Keratinocyte (primary cell): ENCODE measurements at regions not wholly inside any gene's neighbourhood (a gene's known extent, or its start where the extent isn't known, plus 50 kb on each side); places are given as distances from the start of the nearest gene placed in this dataset.

Experiments
- DNase-seq: peaks from one replicate; pipeline ENCODE4 v3.0.0-alpha.2; 2011; ENCODE audit warnings: low read depth, missing footprints, low spot score
- FAIRE-seq: peaks from 2 replicates; lab custom pipeline; 2011; peaks lifted over from hg19 to GRCh38; lab: Jason Lieb, UNC
- H2AFZ ChIP-seq: 2 replicates; pipeline ENCODE4 v1.6.0; 2012; ENCODE audit warnings: low read length, control low read depth, inconsistent platforms; ENCODE audit not compliant: control insufficient read depth
- H3K27ac ChIP-seq: 2 replicates; pipeline ENCODE4 v1.5.1; 2011; ENCODE audit warnings: low read length; ENCODE audit not compliant: control insufficient read depth, insufficient read depth
- H3K27me3 ChIP-seq: 3 replicates; pipeline ENCODE4 v1.6.0; 2011; ENCODE audit warnings: low read length; ENCODE audit not compliant: control insufficient read depth, insufficient read depth; ENCODE audit errors: extremely low read depth
- H3K36me3 ChIP-seq, 2 experiments: 2 replicates in 1 of 2; 3 replicates in 1 of 2; pipeline ENCODE4 v1.5.1; 2011; ENCODE audit warnings: low read length in 2 of 2, mild to moderate bottlenecking in 1 of 2; ENCODE audit not compliant: control insufficient read depth in 2 of 2, insufficient read depth in 2 of 2; ENCODE audit errors: extremely low read depth in 1 of 2
- H3K4me1 ChIP-seq: 3 replicates; pipeline ENCODE4 v1.5.1; 2011; ENCODE audit warnings: low read length; ENCODE audit not compliant: control insufficient read depth, insufficient read depth; ENCODE audit errors: extremely low read depth
- H3K4me2 ChIP-seq: 3 replicates; pipeline ENCODE4 v1.6.0; 2011; ENCODE audit warnings: low read depth, low read length; ENCODE audit not compliant: control insufficient read depth, insufficient read depth; ENCODE audit errors: extremely low read depth
- H3K4me3 ChIP-seq, 3 experiments: fragments of 200-600 bp in 1 of 3; sonication (generic) in 1 of 3; 2 replicates in 2 of 3; 3 replicates in 1 of 3; pipeline ENCODE4 v1.5.1; 2011 to 2016; ENCODE audit warnings: low read length in 3 of 3, mild to moderate bottlenecking in 3 of 3, control low read depth in 2 of 3, inconsistent platforms in 1 of 3, low read depth in 1 of 3, mixed read lengths in 1 of 3, mixed run types in 1 of 3, moderate library complexity in 1 of 3; ENCODE audit not compliant: control insufficient read depth in 2 of 3, insufficient read depth in 2 of 3; ENCODE audit errors: extremely low read depth in 1 of 3
- H3K79me2 ChIP-seq: 2 replicates; pipeline ENCODE4 v1.6.0; 2012; ENCODE audit warnings: low read length; ENCODE audit not compliant: control insufficient read depth, insufficient read depth
- H3K9ac ChIP-seq: 3 replicates; pipeline ENCODE4 v1.6.0; 2011; ENCODE audit warnings: low read length; ENCODE audit not compliant: control insufficient read depth, insufficient read depth; ENCODE audit errors: extremely low read depth
- H3K9me1 ChIP-seq: 3 replicates; pipeline ENCODE4 v1.6.0; 2011; ENCODE audit warnings: low read length; ENCODE audit not compliant: control insufficient read depth, insufficient read depth; ENCODE audit errors: extremely low read depth
- H3K9me3 ChIP-seq: 2 replicates; pipeline ENCODE4 v1.5.1; 2012; ENCODE audit warnings: low read depth, low read length; ENCODE audit not compliant: control insufficient read depth
- H4K20me1 ChIP-seq: 3 replicates; pipeline ENCODE4 v1.6.0; 2011; ENCODE audit warnings: low read length; ENCODE audit not compliant: control insufficient read depth, insufficient read depth; ENCODE audit errors: extremely low read depth
- EZH2 ChIP-seq: IDR thresholded peaks from one replicate; pipeline ENCODE4 v1.6.1; 2012; ENCODE audit warnings: inconsistent platforms, mild to moderate bottlenecking, low read length, moderate library complexity
- dilution Hi-C: fragments of 300-500 bp; cut with MboI; formaldehyde crosslinking; loops from one replicate; pipeline ENCODE4 v1.7.0; 2020; ENCODE audit warnings: low sequenced_read_pairs; ENCODE audit not compliant: extremely low pct_ligation_motif_present
- TF ChIP-seq, protein P1 (sequence below), 3 experiments: IDR thresholded peaks in 1 of 3; conservative IDR thresholded peaks in 1 of 3; optimal IDR thresholded peaks in 1 of 3; 2 replicates in 2 of 3; 3 replicates in 1 of 3; pipeline versions ENCODE3 to v1.5.1; 2011; ENCODE audit warnings: low read length in 3 of 3, mild to moderate bottlenecking in 3 of 3, moderate library complexity in 2 of 3, control low read depth in 1 of 3, inconsistent platforms in 1 of 3; ENCODE audit not compliant: insufficient read depth in 2 of 3; ENCODE audit errors: extremely low read depth in 1 of 3

- no peak for FAIRE-seq
- Histone ChIP-seq H4K20me1 (no peaks in the 10 kb centered on the region), H3K9me3 (no peaks in the 10 kb centered on the region), H2AFZ (no peak overlapping the region), H3K79me2 (no peaks in the 10 kb centered on the region), H3K9ac (no peak overlapping the region), H3K4me1 (no peaks in the 10 kb centered on the region), H3K36me3 (no peaks in the 10 kb centered on the region), H3K27me3 (no peaks in the 10 kb centered on the region), H3K9me1 (no peaks in the 10 kb centered on the region), H3K4me3 (no peak overlapping the region), H3K27ac (no peak overlapping the region), H3K4me2 (no peak overlapping the region)
- DNase-seq, result no peak
- dilution Hi-C loops, result no loop called here
- TF ChIP-seq, protein P1, sequence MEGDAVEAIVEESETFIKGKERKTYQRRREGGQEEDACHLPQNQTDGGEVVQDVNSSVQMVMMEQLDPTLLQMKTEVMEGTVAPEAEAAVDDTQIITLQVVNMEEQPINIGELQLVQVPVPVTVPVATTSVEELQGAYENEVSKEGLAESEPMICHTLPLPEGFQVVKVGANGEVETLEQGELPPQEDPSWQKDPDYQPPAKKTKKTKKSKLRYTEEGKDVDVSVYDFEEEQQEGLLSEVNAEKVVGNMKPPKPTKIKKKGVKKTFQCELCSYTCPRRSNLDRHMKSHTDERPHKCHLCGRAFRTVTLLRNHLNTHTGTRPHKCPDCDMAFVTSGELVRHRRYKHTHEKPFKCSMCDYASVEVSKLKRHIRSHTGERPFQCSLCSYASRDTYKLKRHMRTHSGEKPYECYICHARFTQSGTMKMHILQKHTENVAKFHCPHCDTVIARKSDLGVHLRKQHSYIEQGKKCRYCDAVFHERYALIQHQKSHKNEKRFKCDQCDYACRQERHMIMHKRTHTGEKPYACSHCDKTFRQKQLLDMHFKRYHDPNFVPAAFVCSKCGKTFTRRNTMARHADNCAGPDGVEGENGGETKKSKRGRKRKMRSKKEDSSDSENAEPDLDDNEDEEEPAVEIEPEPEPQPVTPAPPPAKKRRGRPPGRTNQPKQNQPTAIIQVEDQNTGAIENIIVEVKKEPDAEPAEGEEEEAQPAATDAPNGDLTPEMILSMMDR (optimal IDR thresholded peaks at IDR 0.05 in 1 of 3, IDR thresholded peaks at IDR 0.05 in 1 of 3, conservative IDR thresholded peaks at IDR 0.05 in 1 of 3; ENCODE audit: extremely low read depth in 1 of 3, insufficient read depth in 2 of 3, low read length in 3 of 3), result no peak
- TF ChIP-seq EZH2, result no peak
These were observed 53.3 kb upstream of the BMP2K start for GRCh38 chr4:78722878-78723277.
